ENCODE measurements at regions not wholly inside any gene's neighbourhood (a gene's known extent, or its start where the extent isn't known, plus 50 kb on each side); places are given as distances from the start of the nearest gene placed in this dataset.

DNA sequence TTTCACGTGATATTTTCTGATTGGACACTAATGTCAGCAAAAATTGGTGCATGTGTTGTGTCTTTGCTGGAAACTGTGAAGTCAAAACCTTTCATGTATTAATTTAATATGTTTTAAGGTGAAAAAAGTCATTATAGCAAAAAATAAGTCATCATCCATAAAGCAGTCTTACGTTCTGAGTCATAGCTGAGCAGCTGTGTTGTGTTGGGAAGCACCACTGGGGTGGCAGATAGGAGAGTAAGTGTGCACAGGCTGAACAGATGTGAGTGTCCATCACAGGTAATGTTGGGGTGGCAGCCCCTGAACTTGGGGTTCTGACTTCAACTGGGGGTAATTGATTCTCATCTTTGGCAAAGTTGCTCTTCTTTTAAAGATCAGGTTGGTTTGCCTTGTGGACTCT, 156.8 kb downstream of the NXNL2 start:
- DNase-seq: no peak
- Histone ChIP-seq H3K27ac (replicated peaks) (no peak overlapping the region), H3K36me3 (no peaks in the 10 kb centered on the region), H3K27me3 (ENCODE audit: low read depth) (peaks cover 5% of the 10 kb centered on the region), H3K4me3 (no peak overlapping the region), H3K4me1 (peaks cover 4% of the 10 kb centered on the region), H3K9me3 (replicated peaks) (peaks cover 9% of the 10 kb centered on the region)
- TF ChIP-seq, protein P1, sequence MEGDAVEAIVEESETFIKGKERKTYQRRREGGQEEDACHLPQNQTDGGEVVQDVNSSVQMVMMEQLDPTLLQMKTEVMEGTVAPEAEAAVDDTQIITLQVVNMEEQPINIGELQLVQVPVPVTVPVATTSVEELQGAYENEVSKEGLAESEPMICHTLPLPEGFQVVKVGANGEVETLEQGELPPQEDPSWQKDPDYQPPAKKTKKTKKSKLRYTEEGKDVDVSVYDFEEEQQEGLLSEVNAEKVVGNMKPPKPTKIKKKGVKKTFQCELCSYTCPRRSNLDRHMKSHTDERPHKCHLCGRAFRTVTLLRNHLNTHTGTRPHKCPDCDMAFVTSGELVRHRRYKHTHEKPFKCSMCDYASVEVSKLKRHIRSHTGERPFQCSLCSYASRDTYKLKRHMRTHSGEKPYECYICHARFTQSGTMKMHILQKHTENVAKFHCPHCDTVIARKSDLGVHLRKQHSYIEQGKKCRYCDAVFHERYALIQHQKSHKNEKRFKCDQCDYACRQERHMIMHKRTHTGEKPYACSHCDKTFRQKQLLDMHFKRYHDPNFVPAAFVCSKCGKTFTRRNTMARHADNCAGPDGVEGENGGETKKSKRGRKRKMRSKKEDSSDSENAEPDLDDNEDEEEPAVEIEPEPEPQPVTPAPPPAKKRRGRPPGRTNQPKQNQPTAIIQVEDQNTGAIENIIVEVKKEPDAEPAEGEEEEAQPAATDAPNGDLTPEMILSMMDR (IDR thresholded peaks at IDR 0.05; ENCODE audit: borderline replicate concordance): no peak
- intact Hi-C loops (cut with micrococcal nuclease): no loop called here

DNA sequence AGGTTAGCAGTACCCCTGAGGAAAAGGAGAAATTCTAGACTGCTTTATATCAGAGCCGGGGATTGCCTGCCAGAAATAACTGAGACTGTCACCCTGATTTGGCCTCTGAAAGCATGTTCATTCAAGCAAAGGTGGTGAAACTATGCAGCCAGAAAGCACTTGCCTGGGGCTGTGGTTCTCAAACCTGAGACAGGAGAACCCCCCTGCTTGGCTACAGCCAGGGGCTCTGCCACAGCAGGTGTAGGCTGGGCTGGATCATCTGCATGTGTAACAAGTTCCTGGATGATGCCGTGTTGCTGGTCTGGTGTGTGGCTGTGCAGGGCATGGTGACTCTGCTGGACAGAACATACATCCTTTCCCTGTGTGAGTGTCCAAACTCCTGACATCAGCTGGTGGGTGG, 157.8 kb downstream of the NXNL2 start:
- TF ChIP-seq, protein P1 (IDR thresholded peaks at IDR 0.05; ENCODE audit: borderline replicate concordance): no peak
- intact Hi-C loops (cut with micrococcal nuclease): no loop called here
- peaks cover 4% of the 10 kb centered on the region for H3K4me1 ChIP-seq
- H3K4me3 ChIP-seq: no peak overlapping the region
- no peaks in the 10 kb centered on the region for H3K36me3 ChIP-seq
- no peak for DNase-seq
- H3K9me3 ChIP-seq (replicated peaks): peaks cover 9% of the 10 kb centered on the region
- H3K27me3 ChIP-seq (ENCODE audit: low read depth): peaks cover 5% of the 10 kb centered on the region
- H3K27ac ChIP-seq (replicated peaks): no peak overlapping the region

DNA sequence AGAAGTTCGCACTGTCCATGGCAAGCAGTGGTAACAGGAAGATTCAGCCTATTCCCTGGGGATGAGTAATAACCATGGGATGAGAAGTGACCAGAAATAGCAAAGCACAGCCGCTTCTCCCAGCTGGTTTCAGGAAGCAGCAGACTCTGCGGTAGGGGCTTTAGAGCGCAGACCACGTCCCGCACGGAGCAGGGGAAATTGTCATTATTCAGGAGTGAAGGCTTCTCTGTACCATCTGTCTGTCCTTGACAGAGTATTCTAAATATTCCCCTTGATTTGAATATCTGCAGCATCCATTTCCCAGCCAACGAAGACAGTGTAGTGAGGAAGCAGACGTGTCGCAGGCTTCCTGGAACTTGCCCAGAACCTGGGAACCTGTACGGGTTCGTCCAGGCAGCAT, 159.6 kb downstream of the NXNL2 start:
- Histone ChIP-seq H3K27ac (replicated peaks) (peak overlapping the region; percentile 79), H3K4me3 (no peak overlapping the region), H3K36me3 (no peaks in the 10 kb centered on the region), H3K4me1 (peaks cover 8% of the 10 kb centered on the region), H3K27me3 (ENCODE audit: low read depth) (peaks cover 5% of the 10 kb centered on the region), H3K9me3 (replicated peaks) (peaks cover 9% of the 10 kb centered on the region)
- DNase-seq: peak; percentile 31
- TF ChIP-seq, protein P1 (IDR thresholded peaks at IDR 0.05; ENCODE audit: borderline replicate concordance): no peak
- intact Hi-C loops (cut with micrococcal nuclease): no loop called here

DNA sequence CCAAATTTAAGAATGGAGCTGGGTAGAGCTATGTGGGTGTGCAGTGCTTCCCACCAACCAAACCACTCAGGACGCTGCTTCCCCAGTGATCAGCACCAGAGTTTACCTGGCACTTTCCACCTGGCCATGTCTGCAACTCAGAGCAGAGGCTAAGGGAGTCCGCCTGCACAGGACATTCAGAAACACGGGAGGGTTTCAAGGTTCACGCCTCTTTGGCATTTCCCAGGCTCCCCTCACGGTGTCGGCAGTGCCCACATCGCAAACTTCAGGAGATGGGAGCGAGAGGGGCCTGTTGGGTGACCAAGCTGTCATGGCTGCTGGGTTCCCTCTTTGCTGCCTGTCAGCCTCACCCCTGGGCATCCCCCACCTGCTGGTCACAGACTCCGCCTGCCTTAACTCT, 161.5 kb downstream of the NXNL2 start:
- intact Hi-C loops (cut with micrococcal nuclease): no loop called here
- TF ChIP-seq, protein P1 (IDR thresholded peaks at IDR 0.05; ENCODE audit: borderline replicate concordance): no peak
- Histone ChIP-seq H3K4me3 (no peak overlapping the region), H3K4me1 (peaks cover 8% of the 10 kb centered on the region), H3K36me3 (no peaks in the 10 kb centered on the region), H3K9me3 (replicated peaks) (peaks cover 9% of the 10 kb centered on the region), H3K27ac (replicated peaks) (no peak overlapping the region), H3K27me3 (ENCODE audit: low read depth) (peaks cover 13% of the 10 kb centered on the region)
- DNase-seq: no peak

DNA sequence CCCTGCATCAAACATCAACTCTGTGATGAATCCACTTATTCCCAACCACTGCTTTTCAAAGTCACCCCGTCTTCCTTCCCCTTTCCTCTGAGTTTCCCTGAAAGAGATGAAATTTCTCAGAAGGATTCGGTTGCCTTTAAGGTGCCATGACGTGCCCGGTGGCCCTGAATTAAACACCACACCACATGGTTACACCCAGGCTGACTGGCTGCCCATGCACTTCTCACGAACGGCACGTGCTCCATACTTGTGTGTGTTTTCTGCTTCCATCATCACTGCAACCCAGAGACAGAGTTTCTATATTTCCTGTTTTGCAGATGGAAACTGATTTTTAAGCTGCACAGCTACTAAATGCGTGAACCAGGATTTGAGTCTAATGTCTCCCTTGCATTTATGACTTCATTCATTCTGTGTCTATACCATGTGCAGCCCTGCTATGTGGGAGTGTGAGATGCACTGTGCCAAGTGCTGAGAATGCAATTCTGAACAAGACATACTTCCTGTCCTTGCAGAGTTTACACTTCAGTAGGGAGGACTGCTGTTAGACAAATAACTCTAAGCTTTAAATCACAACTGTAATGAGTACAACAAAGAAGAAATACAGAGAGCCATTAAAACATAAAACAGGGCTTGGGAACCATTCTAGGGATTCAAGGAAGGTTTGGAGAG, 162.9 kb downstream of the NXNL2 start:
- no peak for DNase-seq
- TF ChIP-seq, protein P1 (IDR thresholded peaks at IDR 0.05; ENCODE audit: borderline replicate concordance): no peak
- Histone ChIP-seq H3K27me3 (ENCODE audit: low read depth) (peaks cover 13% of the 10 kb centered on the region), H3K36me3 (no peaks in the 10 kb centered on the region), H3K4me1 (peaks cover 6% of the 10 kb centered on the region), H3K4me3 (no peak overlapping the region), H3K9me3 (replicated peaks) (peaks cover 9% of the 10 kb centered on the region), H3K27ac (replicated peaks) (no peak overlapping the region)
- intact Hi-C loops (cut with micrococcal nuclease): no loop called here
